ENCODE measurements at regions not wholly inside any gene's neighbourhood (a gene's known extent, or its start where the extent isn't known, plus 50 kb on each side); places are given as distances from the start of the nearest gene placed in this dataset.

DNA sequence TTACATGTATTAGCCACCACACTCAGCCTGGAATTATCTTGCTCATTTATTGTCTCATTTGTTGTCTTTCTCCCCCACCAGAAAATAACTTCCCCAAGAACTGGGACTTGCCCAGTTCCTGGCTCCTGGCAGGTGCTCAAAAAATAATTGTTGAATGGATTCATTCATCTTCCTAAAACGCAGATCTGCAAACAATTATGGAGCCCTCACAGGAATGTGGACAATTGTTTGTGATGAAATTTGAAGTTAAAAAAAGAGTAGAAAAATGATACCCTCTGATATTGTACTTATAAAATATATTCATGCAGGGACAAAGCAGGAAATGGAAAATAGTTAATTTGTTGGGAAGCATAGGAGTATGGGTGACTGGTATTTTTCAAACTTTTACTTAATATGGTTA lies 60.7 kb upstream of the MAP1LC3B2 start:
- TF ChIP-seq, protein P1, sequence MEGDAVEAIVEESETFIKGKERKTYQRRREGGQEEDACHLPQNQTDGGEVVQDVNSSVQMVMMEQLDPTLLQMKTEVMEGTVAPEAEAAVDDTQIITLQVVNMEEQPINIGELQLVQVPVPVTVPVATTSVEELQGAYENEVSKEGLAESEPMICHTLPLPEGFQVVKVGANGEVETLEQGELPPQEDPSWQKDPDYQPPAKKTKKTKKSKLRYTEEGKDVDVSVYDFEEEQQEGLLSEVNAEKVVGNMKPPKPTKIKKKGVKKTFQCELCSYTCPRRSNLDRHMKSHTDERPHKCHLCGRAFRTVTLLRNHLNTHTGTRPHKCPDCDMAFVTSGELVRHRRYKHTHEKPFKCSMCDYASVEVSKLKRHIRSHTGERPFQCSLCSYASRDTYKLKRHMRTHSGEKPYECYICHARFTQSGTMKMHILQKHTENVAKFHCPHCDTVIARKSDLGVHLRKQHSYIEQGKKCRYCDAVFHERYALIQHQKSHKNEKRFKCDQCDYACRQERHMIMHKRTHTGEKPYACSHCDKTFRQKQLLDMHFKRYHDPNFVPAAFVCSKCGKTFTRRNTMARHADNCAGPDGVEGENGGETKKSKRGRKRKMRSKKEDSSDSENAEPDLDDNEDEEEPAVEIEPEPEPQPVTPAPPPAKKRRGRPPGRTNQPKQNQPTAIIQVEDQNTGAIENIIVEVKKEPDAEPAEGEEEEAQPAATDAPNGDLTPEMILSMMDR (CRISPR knock-in tag; IDR thresholded peaks at IDR 0.05), result no peak
- TF ChIP-seq ZBTB1 (CRISPR knock-in tag; IDR thresholded peaks at IDR 0.05; ENCODE audit: borderline replicate concordance), result no peak
- TF ChIP-seq HNF1A (IDR thresholded peaks at IDR 0.05; ENCODE audit: low read depth), result no peak
- TF ChIP-seq HNF1A (CRISPR knock-in tag; IDR thresholded peaks at IDR 0.05; ENCODE audit: borderline replicate concordance), result no peak
- TF ChIP-seq, protein P2, sequence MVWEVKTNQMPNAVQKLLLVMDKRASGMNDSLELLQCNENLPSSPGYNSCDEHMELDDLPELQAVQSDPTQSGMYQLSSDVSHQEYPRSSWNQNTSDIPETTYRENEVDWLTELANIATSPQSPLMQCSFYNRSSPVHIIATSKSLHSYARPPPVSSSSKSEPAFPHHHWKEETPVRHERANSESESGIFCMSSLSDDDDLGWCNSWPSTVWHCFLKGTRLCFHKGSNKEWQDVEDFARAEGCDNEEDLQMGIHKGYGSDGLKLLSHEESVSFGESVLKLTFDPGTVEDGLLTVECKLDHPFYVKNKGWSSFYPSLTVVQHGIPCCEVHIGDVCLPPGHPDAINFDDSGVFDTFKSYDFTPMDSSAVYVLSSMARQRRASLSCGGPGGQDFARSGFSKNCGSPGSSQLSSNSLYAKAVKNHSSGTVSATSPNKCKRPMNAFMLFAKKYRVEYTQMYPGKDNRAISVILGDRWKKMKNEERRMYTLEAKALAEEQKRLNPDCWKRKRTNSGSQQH (CRISPR knock-in tag; IDR thresholded peaks at IDR 0.05; ENCODE audit: low read depth), result no peak
- no peak for TF ChIP-seq KLF6 (CRISPR knock-in tag; IDR thresholded peaks at IDR 0.05)
- TF ChIP-seq ATF1 (CRISPR knock-in tag; IDR thresholded peaks at IDR 0.05), result no peak
- TF ChIP-seq KDM4B (CRISPR knock-in tag; IDR thresholded peaks at IDR 0.05), result no peak
- TF ChIP-seq, protein P3, sequence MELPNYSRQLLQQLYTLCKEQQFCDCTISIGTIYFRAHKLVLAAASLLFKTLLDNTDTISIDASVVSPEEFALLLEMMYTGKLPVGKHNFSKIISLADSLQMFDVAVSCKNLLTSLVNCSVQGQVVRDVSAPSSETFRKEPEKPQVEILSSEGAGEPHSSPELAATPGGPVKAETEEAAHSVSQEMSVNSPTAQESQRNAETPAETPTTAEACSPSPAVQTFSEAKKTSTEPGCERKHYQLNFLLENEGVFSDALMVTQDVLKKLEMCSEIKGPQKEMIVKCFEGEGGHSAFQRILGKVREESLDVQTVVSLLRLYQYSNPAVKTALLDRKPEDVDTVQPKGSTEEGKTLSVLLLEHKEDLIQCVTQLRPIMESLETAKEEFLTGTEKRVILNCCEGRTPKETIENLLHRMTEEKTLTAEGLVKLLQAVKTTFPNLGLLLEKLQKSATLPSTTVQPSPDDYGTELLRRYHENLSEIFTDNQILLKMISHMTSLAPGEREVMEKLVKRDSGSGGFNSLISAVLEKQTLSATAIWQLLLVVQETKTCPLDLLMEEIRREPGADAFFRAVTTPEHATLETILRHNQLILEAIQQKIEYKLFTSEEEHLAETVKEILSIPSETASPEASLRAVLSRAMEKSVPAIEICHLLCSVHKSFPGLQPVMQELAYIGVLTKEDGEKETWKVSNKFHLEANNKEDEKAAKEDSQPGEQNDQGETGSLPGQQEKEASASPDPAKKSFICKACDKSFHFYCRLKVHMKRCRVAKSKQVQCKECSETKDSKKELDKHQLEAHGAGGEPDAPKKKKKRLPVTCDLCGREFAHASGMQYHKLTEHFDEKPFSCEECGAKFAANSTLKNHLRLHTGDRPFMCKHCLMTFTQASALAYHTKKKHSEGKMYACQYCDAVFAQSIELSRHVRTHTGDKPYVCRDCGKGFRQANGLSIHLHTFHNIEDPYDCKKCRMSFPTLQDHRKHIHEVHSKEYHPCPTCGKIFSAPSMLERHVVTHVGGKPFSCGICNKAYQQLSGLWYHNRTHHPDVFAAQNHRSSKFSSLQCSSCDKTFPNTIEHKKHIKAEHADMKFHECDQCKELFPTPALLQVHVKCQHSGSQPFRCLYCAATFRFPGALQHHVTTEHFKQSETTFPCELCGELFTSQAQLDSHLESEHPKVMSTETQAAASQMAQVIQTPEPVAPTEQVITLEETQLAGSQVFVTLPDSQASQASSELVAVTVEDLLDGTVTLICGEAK (IDR thresholded peaks at IDR 0.05), result no peak
- TF ChIP-seq, protein P3 (CRISPR knock-in tag; IDR thresholded peaks at IDR 0.05), result no peak
- no peak for TF ChIP-seq HDAC6 (IDR thresholded peaks at IDR 0.05; ENCODE audit: low read depth, low read length)
- no peak for TF ChIP-seq MXI1 (IDR thresholded peaks at IDR 0.05; ENCODE audit: borderline replicate concordance, low read depth, low read length)
- TF ChIP-seq ZNF24 (IDR thresholded peaks at IDR 0.05), result no peak
- TF ChIP-seq SNRNP70 (IDR thresholded peaks at IDR 0.05; ENCODE audit: low read depth, low read length), result no peak
- TF ChIP-seq MEIS2 (CRISPR knock-in tag; IDR thresholded peaks at IDR 0.05), result no peak
- TF ChIP-seq ZNF589 (CRISPR knock-in tag; conservative IDR thresholded peaks at IDR 0.05), result no peak
